ENCODE measurements at regions not wholly inside any gene's neighbourhood (a gene's known extent, or its start where the extent isn't known, plus 50 kb on each side); places are given as distances from the start of the nearest gene placed in this dataset.

DNA sequence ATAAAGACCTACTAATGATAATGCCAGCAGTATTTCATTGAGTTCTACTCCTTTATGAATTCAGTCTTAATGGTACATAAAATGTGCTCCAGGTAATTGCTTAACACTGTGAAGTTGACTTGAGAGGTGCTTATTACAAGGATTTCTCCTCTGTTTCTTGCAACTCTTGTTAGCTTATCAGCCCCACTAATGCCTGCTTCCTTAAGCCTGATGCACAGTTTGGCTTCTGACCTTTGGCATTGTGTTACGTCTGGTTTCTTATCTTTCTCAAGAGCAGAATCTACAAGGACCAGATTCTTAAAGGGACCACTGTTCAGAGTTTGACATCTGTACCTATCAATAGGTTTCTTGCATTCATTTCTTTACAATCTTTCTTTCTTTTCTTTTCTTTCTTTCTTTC lies 223.9 kb upstream of the CWC22 start:
- no peaks in the 10 kb centered on the region for H3K4me1 ChIP-seq
- 6 to 23% methylated on average over 1 of the region's 1 CpG for WGBS, 2 donors
- TF ChIP-seq, protein P1, sequence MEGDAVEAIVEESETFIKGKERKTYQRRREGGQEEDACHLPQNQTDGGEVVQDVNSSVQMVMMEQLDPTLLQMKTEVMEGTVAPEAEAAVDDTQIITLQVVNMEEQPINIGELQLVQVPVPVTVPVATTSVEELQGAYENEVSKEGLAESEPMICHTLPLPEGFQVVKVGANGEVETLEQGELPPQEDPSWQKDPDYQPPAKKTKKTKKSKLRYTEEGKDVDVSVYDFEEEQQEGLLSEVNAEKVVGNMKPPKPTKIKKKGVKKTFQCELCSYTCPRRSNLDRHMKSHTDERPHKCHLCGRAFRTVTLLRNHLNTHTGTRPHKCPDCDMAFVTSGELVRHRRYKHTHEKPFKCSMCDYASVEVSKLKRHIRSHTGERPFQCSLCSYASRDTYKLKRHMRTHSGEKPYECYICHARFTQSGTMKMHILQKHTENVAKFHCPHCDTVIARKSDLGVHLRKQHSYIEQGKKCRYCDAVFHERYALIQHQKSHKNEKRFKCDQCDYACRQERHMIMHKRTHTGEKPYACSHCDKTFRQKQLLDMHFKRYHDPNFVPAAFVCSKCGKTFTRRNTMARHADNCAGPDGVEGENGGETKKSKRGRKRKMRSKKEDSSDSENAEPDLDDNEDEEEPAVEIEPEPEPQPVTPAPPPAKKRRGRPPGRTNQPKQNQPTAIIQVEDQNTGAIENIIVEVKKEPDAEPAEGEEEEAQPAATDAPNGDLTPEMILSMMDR (IDR thresholded peaks at IDR 0.05) = no peak
- H3K9me3 ChIP-seq = no peaks in the 10 kb centered on the region
- DNase-seq = no peak
- no peak overlapping the region for H3K27ac ChIP-seq
- H3K4me3 ChIP-seq = no peak overlapping the region
- no peaks in the 10 kb centered on the region for H3K36me3 ChIP-seq
- FAIRE-seq = no peak
- intact Hi-C loops (cut with DNase I) = no loop called here
- H3K27me3 ChIP-seq = no peaks in the 10 kb centered on the region
- ATAC-seq = no peak

DNA sequence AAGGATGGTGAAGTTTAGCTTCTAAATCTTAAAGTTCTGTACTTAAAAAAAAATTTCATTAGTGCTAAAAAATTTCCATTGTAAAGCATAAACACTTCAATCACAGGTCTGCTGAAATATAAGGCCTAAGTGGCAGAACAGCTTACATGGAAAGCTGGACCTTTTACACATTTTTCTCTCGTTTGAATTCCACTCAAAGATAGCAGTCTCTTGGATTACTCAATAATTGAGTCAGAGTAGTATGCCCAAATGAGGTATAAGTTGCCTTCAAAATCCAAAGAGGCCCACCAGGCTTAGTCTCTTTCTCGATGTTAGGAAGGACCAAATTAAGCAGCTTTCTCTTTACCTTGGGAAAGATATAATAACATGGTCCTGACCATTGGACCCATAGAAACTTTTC lies 220.4 kb upstream of the CWC22 start:
- no peaks in the 10 kb centered on the region for H3K4me1 ChIP-seq
- FAIRE-seq = no peak
- TF ChIP-seq, protein P1 (IDR thresholded peaks at IDR 0.05) = no peak
- H3K4me3 ChIP-seq = no peak overlapping the region
- ATAC-seq = no peak
- 48 to 56% methylated on average over 2 of the region's 2 CpGs for WGBS, 2 donors
- H3K36me3 ChIP-seq = no peaks in the 10 kb centered on the region
- H3K27me3 ChIP-seq = no peaks in the 10 kb centered on the region
- H3K27ac ChIP-seq = no peak overlapping the region
- no peak for DNase-seq
- intact Hi-C loops (cut with DNase I) = no loop called here
- H3K9me3 ChIP-seq = no peaks in the 10 kb centered on the region

DNA sequence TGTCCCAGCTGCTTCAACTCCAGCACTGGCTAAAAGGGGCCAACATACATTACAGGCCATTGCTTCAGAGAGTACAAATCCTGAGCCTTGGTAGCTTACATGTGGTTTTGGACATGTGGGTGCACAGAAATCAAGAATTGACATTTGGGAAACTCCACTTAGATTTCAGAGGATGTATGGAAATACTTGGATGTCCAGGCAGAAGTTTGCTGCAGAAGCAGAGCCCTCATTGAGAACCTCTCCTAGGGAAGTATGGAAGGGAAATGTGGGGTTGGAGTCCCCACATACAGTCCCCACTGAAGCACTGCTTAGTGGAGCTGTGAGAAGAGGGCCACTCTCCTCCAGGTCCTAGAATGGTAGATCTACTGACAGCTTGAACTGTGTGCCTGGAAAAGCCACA lies 218.0 kb upstream of the CWC22 start:
- H3K9me3 ChIP-seq = no peaks in the 10 kb centered on the region
- no peak overlapping the region for H3K27ac ChIP-seq
- H3K27me3 ChIP-seq = no peaks in the 10 kb centered on the region
- H3K36me3 ChIP-seq = no peaks in the 10 kb centered on the region
- intact Hi-C loops (cut with DNase I) = no loop called here
- TF ChIP-seq, protein P1 (IDR thresholded peaks at IDR 0.05) = no peak
- FAIRE-seq (no peak), DNase-seq (no peak), ATAC-seq (no peak)
- no peaks in the 10 kb centered on the region for H3K4me1 ChIP-seq
- no peak overlapping the region for H3K4me3 ChIP-seq

DNA sequence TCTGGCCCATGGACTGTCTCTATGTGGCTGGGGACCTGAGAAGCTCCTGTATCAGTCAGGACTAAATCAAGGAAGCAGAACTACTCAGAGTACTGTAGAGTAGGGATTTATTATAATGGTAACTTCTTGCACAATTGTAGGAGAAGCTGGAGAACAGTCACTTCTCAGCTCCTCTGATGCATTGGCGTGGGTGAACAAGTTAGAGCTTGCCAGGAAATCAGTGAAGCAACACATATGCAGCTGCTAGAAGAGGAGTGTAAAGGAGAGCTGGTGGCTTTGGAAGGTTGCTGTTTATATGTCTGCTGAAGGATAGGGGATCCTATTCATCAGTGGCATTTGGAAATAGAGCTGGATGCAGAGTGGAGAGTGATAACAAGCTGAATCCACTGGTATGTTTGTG lies 215.5 kb upstream of the CWC22 start:
- no peaks in the 10 kb centered on the region for H3K27me3 ChIP-seq
- no peak for DNase-seq
- ATAC-seq = peak in 3 of 4 donors; percentile 27 to 62 (median 49)
- no peak for FAIRE-seq
- WGBS, 2 donors = 48 to 62% methylated on average over 1 of the region's 1 CpG
- H3K4me1 ChIP-seq = no peaks in the 10 kb centered on the region
- intact Hi-C loops (cut with DNase I) = no loop called here
- H3K4me3 ChIP-seq = no peak overlapping the region
- H3K36me3 ChIP-seq = no peaks in the 10 kb centered on the region
- no peaks in the 10 kb centered on the region for H3K9me3 ChIP-seq
- TF ChIP-seq, protein P1 (IDR thresholded peaks at IDR 0.05) = no peak
- no peak overlapping the region for H3K27ac ChIP-seq

DNA sequence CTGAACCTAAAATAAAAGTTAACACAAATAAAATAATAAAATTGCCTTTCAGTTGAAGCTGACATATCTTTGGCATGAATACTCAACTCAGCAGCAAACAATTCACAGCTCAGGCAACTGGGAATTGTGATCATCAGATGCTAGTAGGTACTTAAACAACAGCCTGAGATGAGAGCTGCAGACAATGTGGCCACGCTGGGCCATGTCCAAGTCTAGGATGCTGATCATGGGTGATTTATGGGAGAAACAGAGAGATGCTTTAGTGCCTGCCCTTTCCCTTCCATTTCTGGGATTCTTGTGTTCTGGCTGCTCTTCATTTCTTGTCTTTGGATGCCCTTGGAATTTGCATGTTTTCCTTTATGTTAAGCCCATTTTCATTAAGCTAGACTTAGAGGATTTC lies 212.4 kb upstream of the CWC22 start:
- no peaks in the 10 kb centered on the region for H3K9me3 ChIP-seq
- H3K4me3 ChIP-seq = no peak overlapping the region
- no peak for FAIRE-seq
- no peaks in the 10 kb centered on the region for H3K36me3 ChIP-seq
- no peak for ATAC-seq
- H3K27ac ChIP-seq = no peak overlapping the region
- DNase-seq = no peak
- TF ChIP-seq, protein P1 (IDR thresholded peaks at IDR 0.05) = no peak
- no peaks in the 10 kb centered on the region for H3K4me1 ChIP-seq
- WGBS, 2 donors = 66 to 81% methylated on average over 1 of the region's 1 CpG
- H3K27me3 ChIP-seq = no peaks in the 10 kb centered on the region
- intact Hi-C loops (cut with DNase I) = no loop called here
